ENCODE measurements at regions not wholly inside any gene's neighbourhood (a gene's known extent, or its start where the extent isn't known, plus 50 kb on each side); places are given as distances from the start of the nearest gene placed in this dataset.

GRCh38 chr5:82375488-82376244 lies 97.5 kb upstream of the RPS23 start:
- no peak for TF ChIP-seq CTCF (IDR thresholded peaks at IDR 0.05; ENCODE audit: insufficient read depth, missing control alignments)
- DNase-seq (ENCODE audit: insufficient read length, low spot score): no peak
- FAIRE-seq: no peak

- DNase-seq (ENCODE audit: insufficient read length, low spot score) (no peak), FAIRE-seq (no peak)
- TF ChIP-seq CTCF (IDR thresholded peaks at IDR 0.05; ENCODE audit: insufficient read depth, missing control alignments): no peak
Observed at GRCh38 chr5:82374637-82375036, 96.5 kb upstream of the RPS23 start.

GRCh38 chr5:82367930-82368329 lies 89.8 kb upstream of the RPS23 start:
- FAIRE-seq (no peak), DNase-seq (ENCODE audit: insufficient read length, low spot score) (no peak)
- TF ChIP-seq CTCF (IDR thresholded peaks at IDR 0.05; ENCODE audit: insufficient read depth, missing control alignments): no peak

- TF ChIP-seq CTCF (IDR thresholded peaks at IDR 0.05; ENCODE audit: insufficient read depth, missing control alignments): no peak
- no peak for DNase-seq (ENCODE audit: insufficient read length, low spot score)
- no peak for FAIRE-seq
Observed at GRCh38 chr5:82365744-82366228, 87.6 kb upstream of the RPS23 start.

- FAIRE-seq: no peak
- no peak for TF ChIP-seq CTCF (IDR thresholded peaks at IDR 0.05; ENCODE audit: insufficient read depth, missing control alignments)
- DNase-seq (ENCODE audit: insufficient read length, low spot score): no peak
Observed at GRCh38 chr5:82365026-82365425, 86.9 kb upstream of the RPS23 start.

GRCh38 chr5:82364497-82364896 lies 86.3 kb upstream of the RPS23 start:
- no peak for FAIRE-seq
- TF ChIP-seq CTCF (IDR thresholded peaks at IDR 0.05; ENCODE audit: insufficient read depth, missing control alignments): peak; percentile 28
- no peak for DNase-seq (ENCODE audit: insufficient read length, low spot score)

GRCh38 chr5:82363524-82363923 lies 85.4 kb upstream of the RPS23 start:
- no peak for FAIRE-seq
- no peak for TF ChIP-seq CTCF (IDR thresholded peaks at IDR 0.05; ENCODE audit: insufficient read depth, missing control alignments)
- no peak for DNase-seq (ENCODE audit: insufficient read length, low spot score)
